ENCODE measurements at regions not wholly inside any gene's neighbourhood (a gene's known extent, or its start where the extent isn't known, plus 50 kb on each side); places are given as distances from the start of the nearest gene placed in this dataset.

DNA sequence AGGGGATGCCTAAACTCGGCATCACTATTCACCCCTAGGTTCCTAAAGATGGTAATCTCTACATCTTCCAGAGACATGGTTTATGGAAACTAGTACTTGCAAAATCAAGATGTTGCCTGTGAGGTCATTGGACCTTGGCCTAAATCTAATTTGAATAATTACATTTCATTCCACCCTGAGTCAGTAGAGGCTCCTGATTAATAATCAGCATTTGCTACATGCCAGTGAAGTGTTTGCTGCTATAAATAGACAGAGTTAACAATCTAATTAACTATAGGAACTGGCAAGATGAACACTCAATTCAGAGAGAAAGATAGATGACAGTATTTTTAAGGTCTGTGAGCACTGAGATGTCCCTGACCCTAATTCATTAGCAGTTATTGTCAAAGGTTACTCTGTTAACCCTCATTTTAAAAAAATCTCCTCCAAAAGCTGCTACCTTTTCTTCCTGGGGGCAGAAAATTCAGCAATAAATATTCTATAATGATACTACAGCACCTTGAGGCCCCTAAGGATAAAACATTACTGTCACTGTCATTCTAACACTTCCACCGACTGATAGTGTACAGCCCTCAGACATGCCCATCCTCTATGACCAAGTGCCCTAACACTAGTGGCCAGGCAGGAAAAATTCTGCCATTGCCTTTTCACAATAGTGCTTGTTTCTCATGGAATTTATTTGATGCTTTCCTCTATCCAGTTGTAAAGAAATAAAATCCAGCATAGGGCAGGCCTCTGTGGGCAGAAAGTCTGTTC, 65.7 kb upstream of the CCDC196 start:
- no peak overlapping the region for H3K4me3 ChIP-seq (ENCODE audit: low read length)
- Mint-ChIP-seq H3K4me3 (no peak overlapping the region), H3K27ac (no peak overlapping the region), H3K4me1 (no peaks in the 10 kb centered on the region), H3K9me3 (peaks cover 0 to 5% (median 0%) of the 10 kb centered on the region in 11 donors), H3K27me3 (no peaks in the 10 kb centered on the region), H3K36me3 (peaks cover 0 to 13% (median 0%) of the 10 kb centered on the region in 5 donors)
- no peaks in the 10 kb centered on the region for H3K27me3 ChIP-seq (ENCODE audit: control insufficient read depth in 2 of 2, insufficient read depth in 2 of 2, low read length in 2 of 2)
- ChIA-PET POLR2A (no interaction called here), CTCF (no interaction called here)
- no peaks in the 10 kb centered on the region for H3K4me1 ChIP-seq (ENCODE audit: control insufficient read depth in 2 of 2, insufficient read depth in 2 of 2, low read length in 2 of 2)
- intact Hi-C loops (cut with micrococcal nuclease), result no loop called here
- H3K36me3 ChIP-seq (ENCODE audit: control insufficient read depth in 2 of 3, insufficient read depth in 3 of 3, low read length in 3 of 3), result no peaks in the 10 kb centered on the region
- H3K27ac ChIP-seq (ENCODE audit: low read depth, low read length), result no peak overlapping the region
- DNase-seq, result no peak
- H3K9me3 ChIP-seq (ENCODE audit: control insufficient read depth in 2 of 3, low read length in 3 of 3), result no peaks in the 10 kb centered on the region
- ATAC-seq, result no peak

DNA sequence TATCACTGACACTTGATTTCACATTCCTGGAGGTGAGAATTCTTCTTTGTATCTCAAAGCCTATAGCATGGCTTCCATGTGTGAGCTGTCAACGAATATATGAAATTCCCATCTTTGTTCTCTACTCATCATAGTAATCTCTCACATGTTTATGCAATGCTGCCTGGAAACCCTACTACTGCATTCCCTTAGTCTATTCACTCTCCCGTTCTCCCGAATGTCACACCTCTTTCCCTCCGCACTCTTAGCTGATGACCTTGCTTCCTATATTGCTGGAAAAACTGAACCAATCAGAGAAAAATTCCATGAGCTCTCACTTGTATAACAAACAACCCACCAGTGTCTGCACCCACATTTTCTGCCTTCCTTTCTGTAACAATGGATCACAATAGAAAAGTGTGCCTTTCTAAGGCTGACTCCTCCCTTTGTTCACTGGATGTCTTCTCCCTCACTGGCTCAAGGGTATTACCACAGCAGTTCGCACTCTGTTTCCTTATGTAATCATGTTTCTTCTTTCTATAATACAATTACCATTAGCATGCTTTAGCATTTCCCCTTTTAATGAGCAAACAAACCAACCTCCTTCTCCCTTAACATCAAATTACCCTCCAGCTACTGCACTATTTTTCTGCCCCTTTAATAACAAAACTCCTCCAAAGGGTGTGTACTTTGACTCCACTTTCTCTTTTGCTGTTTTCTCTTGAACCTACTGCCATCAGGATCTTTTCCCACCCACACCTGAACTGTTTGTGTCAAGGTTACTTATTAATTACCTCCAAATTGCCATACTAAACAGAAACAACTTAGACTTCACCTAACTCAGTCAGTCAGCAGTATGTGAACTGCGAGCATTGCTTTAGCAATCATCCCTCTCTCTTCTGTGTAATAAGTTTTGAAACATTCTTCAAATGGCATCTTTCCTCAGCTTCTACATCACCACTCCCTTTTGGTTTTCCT, 63.9 kb upstream of the CCDC196 start:
- H3K27ac Mint-ChIP-seq, result no peak overlapping the region
- DNase-seq, result no peak
- Histone ChIP-seq H3K36me3 (ENCODE audit: control insufficient read depth in 2 of 3, insufficient read depth in 3 of 3, low read length in 3 of 3) (no peaks in the 10 kb centered on the region), H3K9me3 (ENCODE audit: control insufficient read depth in 2 of 3, low read length in 3 of 3) (no peaks in the 10 kb centered on the region), H3K4me1 (ENCODE audit: control insufficient read depth in 2 of 2, insufficient read depth in 2 of 2, low read length in 2 of 2) (no peaks in the 10 kb centered on the region), H3K27ac (ENCODE audit: low read depth, low read length) (no peak overlapping the region), H3K27me3 (ENCODE audit: control insufficient read depth in 2 of 2, insufficient read depth in 2 of 2, low read length in 2 of 2) (no peaks in the 10 kb centered on the region), H3K4me3 (ENCODE audit: low read length) (no peak overlapping the region)
- H3K27me3 Mint-ChIP-seq, result no peaks in the 10 kb centered on the region
- ChIA-PET POLR2A (no interaction called here), CTCF (no interaction called here)
- ATAC-seq, result no peak
- no peaks in the 10 kb centered on the region for H3K4me1 Mint-ChIP-seq
- H3K36me3 Mint-ChIP-seq, result peaks cover 0 to under 1% (median 0%) of the 10 kb centered on the region in 5 donors
- intact Hi-C loops (cut with micrococcal nuclease), result no loop called here
- no peak overlapping the region for H3K4me3 Mint-ChIP-seq
- H3K9me3 Mint-ChIP-seq, result no peaks in the 10 kb centered on the region

DNA sequence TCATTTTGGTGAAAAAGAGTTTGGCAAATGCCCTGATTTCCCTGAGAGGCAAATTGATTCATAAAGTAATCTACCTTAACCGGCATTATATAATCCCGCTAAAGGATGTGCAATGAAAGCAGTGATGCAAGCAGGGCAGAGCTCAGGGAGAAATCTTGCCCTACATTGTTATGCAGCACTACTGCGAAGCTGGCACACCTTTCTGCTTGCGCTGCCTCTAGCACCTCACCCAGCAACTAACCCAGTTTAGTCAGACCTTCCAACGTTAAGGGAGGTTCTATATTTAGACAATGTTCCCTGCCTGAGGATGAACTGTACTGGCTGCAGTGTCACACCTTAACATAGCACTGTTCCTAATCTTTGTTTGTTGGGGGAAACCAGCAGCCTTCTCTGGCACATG, 60.8 kb upstream of the CCDC196 start:
- no peak for DNase-seq
- peaks cover 0 to 3% (median 0%) of the 10 kb centered on the region in 5 donors for H3K36me3 Mint-ChIP-seq
- Histone ChIP-seq H3K9me3 (ENCODE audit: control insufficient read depth in 2 of 3, low read length in 3 of 3) (no peaks in the 10 kb centered on the region), H3K36me3 (ENCODE audit: control insufficient read depth in 2 of 3, insufficient read depth in 3 of 3, low read length in 3 of 3) (no peaks in the 10 kb centered on the region), H3K27ac (ENCODE audit: low read depth, low read length) (no peak overlapping the region), H3K27me3 (ENCODE audit: control insufficient read depth in 2 of 2, insufficient read depth in 2 of 2, low read length in 2 of 2) (no peaks in the 10 kb centered on the region), H3K4me3 (ENCODE audit: low read length) (no peak overlapping the region), H3K4me1 (ENCODE audit: control insufficient read depth in 2 of 2, insufficient read depth in 2 of 2, low read length in 2 of 2) (no peaks in the 10 kb centered on the region)
- CTCF ChIA-PET, result no interaction called here
- H3K27me3 Mint-ChIP-seq, result peaks cover 0 to 2% (median 0%) of the 10 kb centered on the region in 5 donors
- intact Hi-C loops (cut with micrococcal nuclease), result no loop called here
- POLR2A ChIA-PET, result interaction anchor here (0.7 kb wide), 1 partner anchor 12 kb away, joined by 3 read pairs; no protein-coding TSS in a partner anchor
- H3K27ac Mint-ChIP-seq, result no peak overlapping the region
- H3K4me3 Mint-ChIP-seq, result no peak overlapping the region
- ATAC-seq, result no peak
- no peaks in the 10 kb centered on the region for H3K4me1 Mint-ChIP-seq
- H3K9me3 Mint-ChIP-seq, result no peaks in the 10 kb centered on the region

DNA sequence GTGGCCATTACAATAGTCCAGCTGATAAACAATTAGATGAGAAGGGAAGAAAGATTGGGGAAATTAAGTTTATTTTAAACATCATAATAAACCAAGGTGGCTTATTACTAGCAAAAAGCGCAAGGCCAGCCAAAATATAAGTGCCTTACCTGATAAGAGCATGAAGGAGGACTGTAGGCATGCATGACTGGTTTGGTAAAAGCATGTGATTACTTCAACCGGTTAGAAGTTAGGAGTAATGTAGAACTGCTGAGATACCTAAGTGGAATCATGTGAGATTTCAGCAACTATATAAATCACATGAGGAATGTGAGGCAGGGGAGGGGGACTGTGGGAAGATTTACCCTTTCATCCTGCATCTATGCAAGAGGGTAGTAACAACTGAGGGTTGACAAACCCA, 59.7 kb upstream of the CCDC196 start:
- H3K4me3 ChIP-seq (ENCODE audit: low read length), result no peak overlapping the region
- ChIA-PET POLR2A (no interaction called here), CTCF (no interaction called here)
- H3K27ac Mint-ChIP-seq, result no peak overlapping the region
- peaks cover 0 to 3% (median 0%) of the 10 kb centered on the region in 5 donors for H3K36me3 Mint-ChIP-seq
- DNase-seq, result no peak
- H3K36me3 ChIP-seq (ENCODE audit: control insufficient read depth in 2 of 3, insufficient read depth in 3 of 3, low read length in 3 of 3), result no peaks in the 10 kb centered on the region
- H3K9me3 ChIP-seq (ENCODE audit: control insufficient read depth in 2 of 3, low read length in 3 of 3), result no peaks in the 10 kb centered on the region
- ATAC-seq, result no peak
- H3K4me1 Mint-ChIP-seq, result no peaks in the 10 kb centered on the region
- no peaks in the 10 kb centered on the region for H3K4me1 ChIP-seq (ENCODE audit: control insufficient read depth in 2 of 2, insufficient read depth in 2 of 2, low read length in 2 of 2)
- peaks cover 0 to 2% (median 0%) of the 10 kb centered on the region in 5 donors for H3K27me3 Mint-ChIP-seq
- H3K27ac ChIP-seq (ENCODE audit: low read depth, low read length), result no peak overlapping the region
- no peaks in the 10 kb centered on the region for H3K9me3 Mint-ChIP-seq
- no peak overlapping the region for H3K4me3 Mint-ChIP-seq
- H3K27me3 ChIP-seq (ENCODE audit: control insufficient read depth in 2 of 2, insufficient read depth in 2 of 2, low read length in 2 of 2), result no peaks in the 10 kb centered on the region
- intact Hi-C loops (cut with micrococcal nuclease), result no loop called here

DNA sequence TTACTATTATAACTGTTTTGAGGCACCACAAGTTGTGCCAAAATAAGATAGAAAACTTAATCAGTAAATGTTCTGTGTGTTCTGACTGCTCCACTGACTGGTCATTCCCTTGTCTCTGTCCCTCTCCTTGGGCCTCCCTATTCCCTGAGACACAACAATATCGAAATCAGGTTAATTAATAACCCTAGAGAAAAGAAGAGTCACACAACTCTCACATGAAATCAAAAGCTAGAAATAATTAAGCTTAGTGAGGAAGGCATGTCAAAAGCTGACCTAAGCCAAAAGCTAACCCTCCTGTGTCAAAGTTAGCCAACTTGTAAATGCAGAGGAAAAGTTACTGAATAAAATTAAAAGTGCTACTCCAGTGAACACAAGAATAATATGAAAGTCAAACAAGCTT, 53.8 kb upstream of the CCDC196 start:
- H3K27me3 ChIP-seq (ENCODE audit: control insufficient read depth in 2 of 2, insufficient read depth in 2 of 2, low read length in 2 of 2), result no peaks in the 10 kb centered on the region
- Mint-ChIP-seq H3K27me3 (peaks cover 0 to 4% (median 0%) of the 10 kb centered on the region in 5 donors), H3K36me3 (peaks cover 0 to 15% (median 1%) of the 10 kb centered on the region in 5 donors), H3K9me3 (peaks cover 0 to 20% (median 2%) of the 10 kb centered on the region in 11 donors), H3K27ac (no peak overlapping the region), H3K4me1 (no peaks in the 10 kb centered on the region), H3K4me3 (no peak overlapping the region)
- no peak overlapping the region for H3K4me3 ChIP-seq (ENCODE audit: low read length)
- ChIA-PET POLR2A (no interaction called here), CTCF (interaction anchor here (0.9 kb wide), 1 partner anchor 25 kb away, joined by 3 read pairs; no protein-coding TSS in a partner anchor)
- intact Hi-C loops (cut with micrococcal nuclease), result no loop called here
- H3K4me1 ChIP-seq (ENCODE audit: control insufficient read depth in 2 of 2, insufficient read depth in 2 of 2, low read length in 2 of 2), result no peaks in the 10 kb centered on the region
- no peaks in the 10 kb centered on the region for H3K36me3 ChIP-seq (ENCODE audit: control insufficient read depth in 2 of 3, insufficient read depth in 3 of 3, low read length in 3 of 3)
- ATAC-seq, result no peak
- DNase-seq, result no peak
- no peaks in the 10 kb centered on the region for H3K9me3 ChIP-seq (ENCODE audit: control insufficient read depth in 2 of 3, low read length in 3 of 3)
- no peak overlapping the region for H3K27ac ChIP-seq (ENCODE audit: low read depth, low read length)

DNA sequence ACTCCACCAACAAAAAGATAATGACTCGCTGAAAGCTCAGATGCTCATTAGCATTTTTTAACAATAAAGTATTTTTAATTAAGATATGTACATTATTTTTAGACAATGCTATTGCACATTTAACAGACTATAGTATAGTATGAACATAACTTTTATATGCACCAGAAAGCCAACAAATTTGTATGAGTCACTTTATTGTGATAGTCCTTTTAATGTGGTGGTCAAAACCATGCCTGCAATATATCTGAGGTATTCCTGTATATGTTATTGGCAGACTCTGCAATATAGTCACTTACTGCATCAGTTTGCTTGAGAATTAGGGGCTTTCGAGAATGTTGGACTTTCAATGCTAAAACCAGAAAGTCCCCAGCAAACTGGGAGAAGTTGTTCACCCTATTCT, 51.7 kb upstream of the CCDC196 start:
- intact Hi-C loops (cut with micrococcal nuclease), result no loop called here
- Histone ChIP-seq H3K9me3 (ENCODE audit: control insufficient read depth in 2 of 3, low read length in 3 of 3) (no peaks in the 10 kb centered on the region), H3K4me1 (ENCODE audit: control insufficient read depth in 2 of 2, insufficient read depth in 2 of 2, low read length in 2 of 2) (no peaks in the 10 kb centered on the region), H3K4me3 (ENCODE audit: low read length) (no peak overlapping the region), H3K27me3 (ENCODE audit: control insufficient read depth in 2 of 2, insufficient read depth in 2 of 2, low read length in 2 of 2) (no peaks in the 10 kb centered on the region), H3K36me3 (ENCODE audit: control insufficient read depth in 2 of 3, insufficient read depth in 3 of 3, low read length in 3 of 3) (no peaks in the 10 kb centered on the region), H3K27ac (ENCODE audit: low read depth, low read length) (no peak overlapping the region)
- Mint-ChIP-seq H3K27me3 (peaks cover 0 to 4% (median 0%) of the 10 kb centered on the region in 5 donors), H3K4me3 (no peak overlapping the region), H3K36me3 (peaks cover 0 to 15% (median 4%) of the 10 kb centered on the region in 5 donors), H3K4me1 (no peaks in the 10 kb centered on the region), H3K9me3 (peaks cover 0 to 34% (median 11%) of the 10 kb centered on the region in 11 donors), H3K27ac (no peak overlapping the region)
- CTCF ChIA-PET, result no interaction called here
- DNase-seq, result no peak
- ATAC-seq, result no peak
- POLR2A ChIA-PET, result no interaction called here

Data from naive thymus-derived CD4-positive, alpha-beta T cell (primary cell).